ENCODE measurements at regions not wholly inside any gene's neighbourhood (a gene's known extent, or its start where the extent isn't known, plus 50 kb on each side); places are given as distances from the start of the nearest gene placed in this dataset.

GRCh38 chrX:109830704-109831206 is 97.7 kb upstream of the ACSL4 start:
- H3K36me3 ChIP-seq (replicated peaks in 1 of 2; ENCODE audit: insufficient read depth in 1 of 2, low read depth in 2 of 2): no peaks in the 10 kb centered on the region
- no peaks in the 10 kb centered on the region for H3K27me3 ChIP-seq
- no peak overlapping the region for H3K4me3 ChIP-seq
- H3K27ac ChIP-seq: peak overlapping the region in 3 of 4 donors; percentile 45 to 70 (median 59)
- TF ChIP-seq POLR2A (IDR thresholded peaks at IDR 0.05) (no peak), CTCF (IDR thresholded peaks at IDR 0.05) (no peak)
- DNase-seq (peak in 1 of 4 donors; percentile 50), ATAC-seq (peak; percentile 93)
- H3K9me3 ChIP-seq: no peaks in the 10 kb centered on the region
- intact Hi-C loops (cut with DNase I): no loop called here
- WGBS, 2 donors: 12 to 15% methylated on average over 3 of the region's 3 CpGs
- peaks cover 9% of the 10 kb centered on the region for H3K4me1 ChIP-seq

- no peak overlapping the region for H3K4me3 ChIP-seq
- H3K27me3 ChIP-seq: no peaks in the 10 kb centered on the region
- no peak for ATAC-seq
- peaks cover 9% of the 10 kb centered on the region for H3K4me1 ChIP-seq
- H3K36me3 ChIP-seq (replicated peaks in 1 of 2; ENCODE audit: insufficient read depth in 1 of 2, low read depth in 2 of 2): no peaks in the 10 kb centered on the region
- TF ChIP-seq CTCF (IDR thresholded peaks at IDR 0.05): no peak
- no peak for TF ChIP-seq POLR2A (IDR thresholded peaks at IDR 0.05)
- DNase-seq: no peak
- peak overlapping the region in 3 of 4 donors; percentile 29 to 60 (median 44) for H3K27ac ChIP-seq
- intact Hi-C loops (cut with DNase I): no loop called here
- no peaks in the 10 kb centered on the region for H3K9me3 ChIP-seq
- 39 to 41% methylated on average over 6 of the region's 6 CpGs for WGBS, 2 donors
Measured at GRCh38 chrX:109831326-109831985, 98.4 kb upstream of the ACSL4 start.

- no peak for ATAC-seq
- no peak overlapping the region for H3K4me3 ChIP-seq
- no peaks in the 10 kb centered on the region for H3K27me3 ChIP-seq
- peak overlapping the region in 2 of 4 donors; percentile 12 to 45 for H3K27ac ChIP-seq
- 64 to 92% methylated on average over 9 to 13 of the region's 13 CpGs for WGBS, 2 donors
- TF ChIP-seq CTCF (IDR thresholded peaks at IDR 0.05) (no peak), POLR2A (IDR thresholded peaks at IDR 0.05) (no peak)
- H3K4me1 ChIP-seq: peaks cover 5% of the 10 kb centered on the region
- intact Hi-C loops (cut with DNase I): no loop called here
- peak in 1 of 4 donors; percentile 11 for DNase-seq
- no peaks in the 10 kb centered on the region for H3K9me3 ChIP-seq
- H3K36me3 ChIP-seq (replicated peaks in 1 of 2; ENCODE audit: insufficient read depth in 1 of 2, low read depth in 2 of 2): no peaks in the 10 kb centered on the region
Measured at GRCh38 chrX:109839694-109840567, 106.9 kb upstream of the ACSL4 start.

GRCh38 chrX:109840585-109840984 is 107.5 kb upstream of the ACSL4 start:
- peaks cover 5% of the 10 kb centered on the region for H3K4me1 ChIP-seq
- TF ChIP-seq CTCF (IDR thresholded peaks at IDR 0.05): no peak
- TF ChIP-seq POLR2A (IDR thresholded peaks at IDR 0.05): no peak
- no peaks in the 10 kb centered on the region for H3K9me3 ChIP-seq
- intact Hi-C loops (cut with DNase I): no loop called here
- no peak overlapping the region for H3K4me3 ChIP-seq
- H3K27ac ChIP-seq: peak overlapping the region in 2 of 4 donors; percentile 12 to 45
- 82 to 88% methylated on average over 3 of the region's 3 CpGs for WGBS, 2 donors
- no peaks in the 10 kb centered on the region for H3K27me3 ChIP-seq
- peak; percentile 45 for ATAC-seq
- no peaks in the 10 kb centered on the region for H3K36me3 ChIP-seq (replicated peaks in 1 of 2; ENCODE audit: insufficient read depth in 1 of 2, low read depth in 2 of 2)
- DNase-seq: peak in 2 of 4 donors; percentile 20 to 44
